GM21423 (cell line): ENCODE measurements at regions not wholly inside any gene's neighbourhood (a gene's known extent, or its start where the extent isn't known, plus 50 kb on each side); places are given as distances from the start of the nearest gene placed in this dataset.

Experiments used
- ATAC-seq: cut with Tn5 transposase; IDR thresholded peaks from one replicate; pipeline ENCODE4 v1.9.1; 2021; ENCODE audit warnings: mild to moderate bottlenecking, moderate library complexity; ENCODE audit not compliant: unreplicated experiment

DNA sequence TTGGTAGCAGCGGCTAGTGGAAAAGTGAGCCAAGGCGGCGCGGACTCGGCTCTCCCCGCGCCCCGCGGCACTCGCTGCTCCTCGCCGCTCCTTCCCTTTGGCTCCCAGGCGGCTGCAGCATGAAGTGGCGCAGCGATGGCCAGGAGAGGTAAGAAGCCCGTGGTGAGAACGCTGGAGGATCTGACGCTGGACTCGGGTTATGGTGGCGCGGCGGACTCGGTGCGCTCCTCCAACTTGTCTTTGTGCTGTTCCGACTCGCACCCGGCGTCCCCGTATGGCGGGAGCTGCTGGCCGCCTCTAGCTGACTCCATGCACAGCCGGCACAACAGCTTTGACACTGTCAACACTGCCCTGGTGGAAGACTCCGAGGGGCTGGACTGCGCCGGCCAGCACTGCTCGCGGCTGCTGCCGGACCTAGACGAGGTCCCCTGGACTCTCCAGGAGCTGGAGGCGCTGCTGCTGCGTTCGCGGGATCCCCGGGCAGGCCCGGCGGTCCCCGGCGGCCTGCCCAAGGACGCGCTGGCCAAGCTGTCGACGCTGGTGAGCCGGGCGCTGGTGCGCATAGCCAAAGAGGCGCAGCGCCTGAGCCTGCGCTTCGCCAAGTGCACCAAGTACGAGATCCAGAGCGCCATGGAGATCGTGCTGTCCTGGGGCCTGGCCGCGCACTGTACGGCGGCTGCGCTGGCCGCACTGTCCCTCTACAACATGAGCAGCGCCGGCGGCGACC lies 225.6 kb upstream of the CRY1 start:
- no peak for ATAC-seq

- no peak for ATAC-seq
These were observed 226.2 kb upstream of the CRY1 start for GRCh38 chr12:107319533-107320032.

- no peak for ATAC-seq
These were observed 226.9 kb upstream of the CRY1 start for GRCh38 chr12:107320033-107320928.

DNA sequence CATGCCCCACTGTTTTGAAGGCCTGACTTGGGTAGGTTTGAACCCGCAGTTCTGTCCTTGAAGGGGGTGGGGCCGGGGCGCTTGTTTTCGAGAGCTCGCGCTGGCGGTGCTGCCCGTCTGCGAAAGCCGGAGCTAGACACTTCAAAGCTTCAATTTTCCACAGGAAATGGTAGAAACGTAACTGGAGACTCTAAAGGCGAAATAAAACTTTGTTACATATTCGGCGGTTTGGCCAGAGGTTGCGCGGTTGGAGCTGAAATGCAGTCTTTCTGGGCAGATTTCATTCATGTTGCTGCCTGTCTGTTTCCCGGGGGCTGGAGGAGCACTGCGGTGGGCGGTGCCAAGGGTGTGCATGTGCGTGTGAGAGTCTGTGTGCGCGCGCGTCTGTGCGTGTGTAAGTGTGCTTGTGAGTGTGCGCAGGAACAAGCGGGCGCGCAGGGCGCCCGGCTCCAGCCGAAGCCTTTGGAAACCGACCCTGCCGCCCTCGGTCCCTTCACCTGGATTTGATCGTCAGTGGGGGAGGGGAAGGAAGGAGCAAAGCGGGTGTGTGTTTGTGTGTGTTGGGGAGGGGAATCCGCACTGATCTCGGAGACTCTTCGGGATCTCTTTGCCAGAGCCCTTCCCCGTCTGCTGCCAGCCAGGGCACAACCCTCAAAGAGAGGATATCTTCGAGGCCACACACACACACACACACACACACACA lies 227.7 kb upstream of the CRY1 start:
- ATAC-seq, result no peak

DNA sequence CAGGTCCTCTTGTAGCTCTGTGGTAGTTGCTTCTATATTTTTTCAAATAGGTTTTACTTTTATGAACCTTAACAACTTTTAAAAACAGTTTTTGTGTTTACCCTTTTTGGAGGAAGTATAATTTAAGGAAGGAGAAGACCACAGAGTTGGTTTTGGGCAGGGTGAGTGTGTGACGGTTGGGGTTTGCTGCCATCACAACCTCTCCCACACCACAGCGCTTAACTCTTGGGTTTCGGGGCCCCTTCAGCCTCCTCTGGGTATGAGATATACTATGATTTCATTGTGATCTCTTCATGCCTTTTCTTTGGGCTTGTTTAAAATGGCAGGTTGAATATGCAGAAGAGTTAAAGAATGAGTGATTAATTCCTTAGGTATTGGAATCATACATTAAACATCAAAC lies 228.7 kb upstream of the CRY1 start:
- ATAC-seq, result no peak

GRCh38 chr12:107325075-107325608 lies 231.8 kb upstream of the CRY1 start:
- ATAC-seq, result no peak

DNA sequence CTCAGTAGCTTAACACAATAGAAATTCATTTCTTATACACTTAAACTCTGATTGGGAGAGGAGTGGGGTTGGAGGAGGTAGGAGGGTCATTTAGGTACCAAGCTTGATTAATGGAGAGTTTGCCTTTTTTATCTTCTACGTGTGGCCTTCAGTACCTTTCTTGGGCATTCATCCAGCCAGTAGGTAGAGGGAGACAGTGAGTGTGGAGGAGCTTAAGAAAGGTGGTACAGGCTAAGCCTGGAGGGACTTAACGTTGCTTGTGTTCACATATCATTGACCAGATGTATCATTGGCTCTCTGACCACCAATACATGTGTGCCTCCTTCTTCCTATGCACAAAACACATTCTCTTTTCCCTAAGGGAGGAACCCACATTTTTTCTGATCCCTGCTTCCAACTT lies 232.9 kb upstream of the CRY1 start:
- ATAC-seq, result no peak

GRCh38 chr12:107327651-107328182 lies 234.4 kb upstream of the CRY1 start:
- ATAC-seq, result no peak

DNA sequence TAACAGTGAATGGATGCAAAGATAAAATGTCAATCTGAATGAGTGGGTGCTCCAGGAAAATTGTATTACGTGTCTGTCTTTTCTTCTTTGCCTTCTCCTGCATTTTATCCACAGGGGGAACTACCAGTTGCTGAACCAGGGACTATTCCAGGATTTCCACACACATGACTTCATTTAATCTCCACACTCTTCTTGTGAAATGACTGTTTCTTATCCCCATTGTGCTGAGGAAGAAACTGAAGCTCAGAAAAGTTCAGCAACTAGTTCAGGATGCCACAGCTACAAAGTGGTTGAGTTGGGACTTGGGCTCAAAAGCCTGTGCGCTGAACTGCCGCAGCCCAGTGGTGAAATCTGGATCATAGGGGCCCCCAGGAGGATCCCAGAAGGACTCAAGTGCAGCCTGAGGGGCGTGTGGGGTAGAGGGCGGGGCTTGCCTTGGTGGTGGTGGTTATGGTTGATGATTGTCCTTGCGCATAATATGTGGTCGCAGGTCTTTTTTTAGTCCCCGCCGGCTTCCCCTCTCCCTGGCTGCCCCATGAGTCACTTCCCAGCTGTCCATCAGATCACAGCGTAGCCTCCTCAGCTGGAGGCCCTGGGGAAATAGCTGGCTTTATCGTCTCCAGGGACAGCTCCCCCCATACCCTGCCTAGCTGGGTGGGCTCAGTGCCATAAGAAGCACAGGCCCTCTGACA lies 235.2 kb upstream of the CRY1 start:
- ATAC-seq, result no peak

- ATAC-seq, result no peak
These were observed 236.4 kb upstream of the CRY1 start for GRCh38 chr12:107329569-107330324.

DNA sequence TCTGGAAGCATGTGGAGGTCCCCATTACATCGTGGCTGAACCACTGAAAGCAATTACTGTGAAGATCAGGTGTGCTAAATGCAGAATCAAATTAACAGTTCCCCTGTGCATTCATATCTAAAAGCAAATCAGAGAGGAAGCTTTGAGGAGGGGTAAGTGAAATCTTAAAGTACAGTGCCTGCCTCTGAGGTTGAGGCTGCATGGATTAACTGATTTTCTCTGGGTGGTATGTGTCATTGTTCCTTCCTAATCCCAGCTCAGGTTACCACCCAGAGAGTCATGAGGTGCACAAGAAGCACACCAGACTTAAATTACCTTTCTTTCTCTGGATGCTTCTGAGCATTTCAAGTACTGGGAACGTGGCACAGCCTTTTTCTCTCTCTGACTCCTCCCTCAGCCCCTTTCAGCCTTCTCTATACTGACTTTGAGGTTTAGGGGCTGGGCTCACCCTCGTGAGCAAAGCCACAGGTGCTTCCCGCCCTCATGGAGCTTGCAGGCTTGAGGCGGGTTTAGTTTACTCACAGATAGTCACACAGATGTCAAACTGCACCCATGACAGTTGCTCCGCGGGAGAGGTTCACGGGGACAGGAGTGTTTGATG lies 237.6 kb upstream of the CRY1 start:
- ATAC-seq, result no peak

DNA sequence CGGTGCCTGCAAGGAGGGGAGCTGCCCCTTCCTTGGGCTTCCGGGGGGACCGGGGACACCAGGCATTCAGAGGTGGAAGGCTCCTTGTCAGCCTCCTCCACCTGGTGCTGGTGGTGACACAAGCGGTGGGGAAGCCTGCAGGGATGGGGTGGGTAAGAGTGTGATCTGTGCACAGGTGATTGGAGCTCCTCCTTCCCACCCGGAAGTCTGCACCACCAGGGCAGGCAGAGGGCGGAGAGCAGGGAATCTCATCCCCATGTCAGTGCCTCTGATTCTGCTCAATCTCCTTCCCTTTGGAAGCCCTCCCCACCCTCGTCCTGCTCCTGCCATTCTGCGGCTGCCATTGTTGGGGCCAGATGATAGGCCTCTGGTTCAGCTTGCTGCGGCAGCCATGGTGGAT lies 238.1 kb upstream of the CRY1 start:
- no peak for ATAC-seq

DNA sequence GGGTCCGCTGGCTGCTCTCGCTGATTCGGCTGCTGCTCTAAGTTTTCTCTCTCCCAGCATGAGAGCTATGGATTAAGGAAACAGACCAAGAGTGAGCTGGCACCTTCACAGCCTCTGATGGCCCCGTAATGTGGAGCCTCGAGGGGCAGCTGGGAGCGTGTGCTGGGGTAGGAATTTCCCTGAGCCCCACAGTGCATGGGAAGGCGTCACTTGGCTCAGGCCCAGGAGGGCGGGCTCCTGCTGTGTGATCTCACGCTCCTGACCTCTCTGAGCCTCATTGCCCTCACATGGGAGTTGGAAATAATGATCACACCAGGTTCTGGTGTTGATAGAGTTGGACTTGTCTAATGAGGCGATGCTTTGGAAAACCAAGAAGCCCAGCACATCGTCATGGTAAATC lies 238.6 kb upstream of the CRY1 start:
- ATAC-seq, result no peak

DNA sequence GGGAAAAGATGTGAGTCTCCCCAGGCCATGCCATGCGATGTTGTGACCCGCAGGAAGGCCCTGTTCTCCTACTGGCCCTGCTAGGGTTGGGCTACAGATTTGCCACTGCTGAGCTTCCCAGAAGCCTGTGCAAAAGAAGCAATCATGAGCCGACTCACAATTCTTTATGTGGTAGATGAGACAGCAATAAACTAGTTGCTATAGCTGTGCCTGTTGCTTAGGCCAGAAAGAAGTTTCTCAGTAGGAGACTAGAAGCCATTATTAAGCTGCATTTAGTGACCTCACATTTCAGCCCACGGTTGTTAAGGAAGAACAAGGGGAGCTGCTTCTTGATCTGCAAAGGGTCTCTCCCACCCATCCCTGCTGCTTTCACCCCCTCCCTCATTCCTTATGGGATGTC lies 239.4 kb upstream of the CRY1 start:
- ATAC-seq, result no peak

DNA sequence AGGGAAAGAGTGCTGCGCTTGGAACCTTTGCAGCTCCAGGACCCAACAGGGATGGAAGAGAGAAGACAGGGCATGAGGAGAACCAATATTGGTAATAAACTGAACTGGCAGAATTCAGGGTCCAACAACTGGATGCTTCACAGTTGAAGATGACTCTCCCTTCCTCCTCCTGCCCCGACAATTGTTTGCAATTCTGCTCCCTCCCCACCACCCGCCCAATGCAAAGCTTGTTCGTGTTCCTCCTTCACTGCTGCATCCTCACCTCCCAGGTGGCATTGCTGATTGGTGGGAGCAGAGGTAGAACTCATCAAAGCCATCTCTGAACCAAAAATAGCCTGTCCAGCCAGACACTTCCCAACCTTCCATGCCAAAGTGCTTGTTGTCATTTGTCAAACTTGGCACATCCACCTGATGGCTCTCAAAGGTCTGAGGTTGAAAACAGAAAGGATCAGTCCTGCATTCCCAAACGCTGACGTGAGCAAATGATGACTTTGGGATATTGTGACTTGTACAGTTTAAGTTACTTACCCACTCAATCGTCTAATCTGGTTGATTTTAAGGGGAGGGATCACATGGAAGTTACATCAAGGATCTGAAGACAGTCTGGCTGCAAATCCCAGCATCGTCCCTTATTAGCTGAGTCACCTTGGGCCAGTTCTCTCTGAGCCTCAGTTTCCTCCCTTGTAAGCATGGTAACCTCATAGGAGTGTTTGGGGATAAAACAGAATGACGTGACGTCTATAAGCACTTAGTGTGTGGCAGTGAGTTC lies 242.6 kb upstream of the CRY1 start:
- ATAC-seq, result no peak

DNA sequence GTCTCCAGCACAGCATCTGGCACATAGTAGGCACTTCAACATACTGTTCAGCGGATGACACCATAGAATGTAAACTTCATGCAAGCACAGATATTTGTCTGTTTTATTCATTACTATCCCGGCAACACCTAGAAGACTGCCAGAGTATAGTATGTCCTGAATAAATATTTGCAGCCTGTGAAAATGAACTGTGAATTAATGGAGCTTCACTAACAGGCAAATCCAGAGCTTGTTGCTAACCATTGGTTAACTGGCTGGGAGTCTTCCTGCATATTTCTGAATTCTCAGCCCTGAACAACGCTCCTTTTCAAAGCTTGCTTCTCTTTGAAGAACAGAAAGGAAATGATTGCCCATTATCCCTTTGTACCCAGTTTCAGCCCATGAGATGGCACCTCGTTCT lies 243.3 kb upstream of the CRY1 start:
- no peak for ATAC-seq

DNA sequence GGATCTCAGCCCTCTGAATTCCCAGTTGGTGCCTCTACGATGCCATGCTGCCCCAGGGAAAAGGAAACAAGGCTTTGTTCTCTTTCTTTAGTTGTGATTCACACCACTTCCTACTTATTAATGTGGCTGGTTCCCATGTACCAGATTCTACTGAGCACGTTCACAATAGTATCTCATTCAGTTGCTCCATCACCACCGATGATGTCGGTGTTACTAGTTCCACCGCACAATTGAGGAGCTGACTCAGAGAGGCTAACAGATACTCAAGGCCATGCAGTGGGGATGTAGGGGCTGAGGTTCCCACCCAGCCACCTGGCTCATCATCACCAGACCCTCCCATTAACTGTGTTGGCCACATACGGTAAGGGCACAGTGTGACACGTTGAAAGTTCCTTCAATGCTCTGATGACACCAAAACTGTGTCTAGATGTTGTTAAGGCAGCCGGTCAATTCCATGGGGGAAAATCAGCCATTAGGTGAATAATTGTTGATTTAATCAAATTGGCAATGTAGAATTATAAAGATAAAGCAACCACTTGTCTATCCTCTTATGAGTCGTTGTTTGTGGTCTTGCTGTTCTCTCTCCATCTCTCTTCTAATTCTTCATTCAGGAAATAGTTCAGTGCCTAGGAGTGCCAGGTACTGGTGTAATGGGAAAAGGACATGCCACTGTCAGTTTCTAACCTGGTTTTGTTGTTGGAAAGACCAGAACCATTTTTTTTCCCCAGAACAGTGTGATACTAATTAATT lies 244.2 kb upstream of the CRY1 start:
- no peak for ATAC-seq

DNA sequence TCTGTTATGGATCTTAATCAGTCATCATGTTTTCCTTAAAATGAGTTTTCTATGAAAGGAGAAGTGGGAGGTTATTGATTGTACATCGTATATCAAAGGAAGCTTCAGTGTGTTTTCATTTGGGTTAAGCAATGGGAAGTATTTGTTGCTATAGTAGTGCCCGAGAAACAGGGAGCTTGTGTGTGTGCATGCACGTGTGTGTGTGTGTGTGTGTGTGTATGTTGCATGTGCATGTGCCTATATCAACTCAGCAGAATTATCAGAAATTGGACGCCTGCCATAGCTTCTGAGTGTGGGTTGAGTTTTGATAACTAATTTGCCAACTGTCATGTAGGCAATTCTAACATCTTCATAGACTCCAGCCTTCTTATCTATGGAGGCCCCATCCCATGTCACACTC lies 246.1 kb upstream of the CRY1 start:
- no peak for ATAC-seq
